ENCODE measurements at regions not wholly inside any gene's neighbourhood (a gene's known extent, or its start where the extent isn't known, plus 50 kb on each side); places are given as distances from the start of the nearest gene placed in this dataset.

DNA sequence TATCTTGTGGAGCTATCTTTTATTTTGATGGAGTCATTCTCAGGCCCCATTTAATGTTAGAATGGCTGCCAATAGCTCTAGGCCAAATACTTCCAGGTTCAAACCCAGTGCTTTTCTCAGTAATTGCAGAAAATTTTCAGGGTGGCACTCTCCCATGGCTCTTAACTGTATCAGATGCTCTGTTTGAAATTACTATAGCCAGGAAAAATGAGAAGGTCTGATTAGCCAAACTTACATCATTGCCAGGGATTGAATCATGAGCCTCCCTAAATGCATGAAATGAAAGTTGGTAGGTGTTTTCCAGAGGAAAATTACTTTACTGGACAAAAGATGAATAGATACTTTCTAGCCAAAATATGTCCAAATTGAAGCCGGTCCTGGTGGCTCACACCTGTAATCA, 404.8 kb downstream of the MAT2B start:
- no peak overlapping the region for H2BK12ac ChIP-seq (ENCODE audit: low read length)
- H3K4me3 ChIP-seq (ENCODE audit: low read depth, low read length), result no peak overlapping the region
- no peak overlapping the region for H4K12ac ChIP-seq (ENCODE audit: low read depth, low read length)
- H2AFZ ChIP-seq (ENCODE audit: insufficient read depth, low read length, poor library complexity), result no peak overlapping the region
- H4K8ac ChIP-seq (ENCODE audit: low read depth, low read length), result no peak overlapping the region
- no CpG with 5 or more reads among the region's 1 CpG for WGBS (ENCODE audit: extremely low coverage, insufficient coverage, insufficient read length)
- no peak overlapping the region for H3K4me2 ChIP-seq (ENCODE audit: low read length)
- H3K79me1 ChIP-seq (ENCODE audit: low read length), result no peaks in the 10 kb centered on the region
- no peak overlapping the region for H3K23ac ChIP-seq (ENCODE audit: low read length)
- DNase-seq, result no peak
- no peak overlapping the region for H3K4ac ChIP-seq (ENCODE audit: low read depth, low read length)
- H3K79me2 ChIP-seq (ENCODE audit: control insufficient read depth, insufficient read depth, low read length, poor library complexity), result no peaks in the 10 kb centered on the region
- no peak overlapping the region for H3K9ac ChIP-seq (ENCODE audit: low read length)
- H2AK5ac ChIP-seq (ENCODE audit: low read length), result no peak overlapping the region
- H2BK5ac ChIP-seq (ENCODE audit: low read depth, low read length, poor library complexity), result no peak overlapping the region
- no peaks in the 10 kb centered on the region for H3K36me3 ChIP-seq (ENCODE audit: control insufficient read depth in 1 of 2, insufficient read depth in 2 of 2, low read length in 2 of 2)
- H4K91ac ChIP-seq (ENCODE audit: low read depth, low read length), result no peak overlapping the region
- no peak overlapping the region for H3K18ac ChIP-seq (ENCODE audit: low read length)
- H2BK120ac ChIP-seq (ENCODE audit: insufficient read depth, low read length, poor library complexity), result no peak overlapping the region
- peaks cover 0 to 3% of the 10 kb centered on the region in 2 experiments for H3K4me1 ChIP-seq (ENCODE audit: control insufficient read depth in 1 of 2, insufficient read depth in 2 of 2, low read length in 2 of 2)
- H3K27me3 ChIP-seq (ENCODE audit: insufficient read depth, low read length), result no peaks in the 10 kb centered on the region
- no peaks in the 10 kb centered on the region for H3K9me3 ChIP-seq (ENCODE audit: insufficient read depth, low read depth, low read length)
- no peak overlapping the region for H3K14ac ChIP-seq (ENCODE audit: low read length)
- H3K27ac ChIP-seq (ENCODE audit: low read depth, low read length), result no peak overlapping the region

DNA sequence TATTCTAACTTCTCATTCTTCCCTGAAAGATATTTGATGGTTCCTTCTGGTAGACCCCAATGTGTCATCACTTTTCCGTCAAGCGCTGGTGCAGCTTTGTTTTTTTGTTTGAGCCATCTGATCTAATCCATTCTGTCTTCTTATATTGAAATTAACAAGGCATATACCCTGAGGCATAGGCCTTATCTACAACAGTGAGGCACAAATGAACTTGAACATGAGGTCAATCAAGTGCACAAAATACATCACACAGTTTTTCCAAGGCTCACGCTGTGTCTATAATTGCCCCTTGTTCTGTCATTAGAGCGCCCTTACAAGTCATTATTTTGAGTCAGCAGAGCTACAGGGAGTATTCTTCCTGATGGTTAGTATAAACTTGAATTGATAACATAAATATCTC, 406.6 kb downstream of the MAT2B start:
- Histone ChIP-seq H3K4me2 (ENCODE audit: low read length) (no peak overlapping the region), H3K36me3 (ENCODE audit: control insufficient read depth in 1 of 2, insufficient read depth in 2 of 2, low read length in 2 of 2) (no peaks in the 10 kb centered on the region), H4K91ac (ENCODE audit: low read depth, low read length) (no peak overlapping the region), H3K18ac (ENCODE audit: low read length) (no peak overlapping the region), H2BK5ac (ENCODE audit: low read depth, low read length, poor library complexity) (no peak overlapping the region), H3K4ac (ENCODE audit: low read depth, low read length) (no peak overlapping the region), H3K79me2 (ENCODE audit: control insufficient read depth, insufficient read depth, low read length, poor library complexity) (no peaks in the 10 kb centered on the region), H2AK5ac (ENCODE audit: low read length) (no peak overlapping the region), H2AFZ (ENCODE audit: insufficient read depth, low read length, poor library complexity) (no peak overlapping the region), H3K9ac (ENCODE audit: low read length) (no peak overlapping the region), H3K4me1 (ENCODE audit: control insufficient read depth in 1 of 2, insufficient read depth in 2 of 2, low read length in 2 of 2) (peaks cover 12 to 14% of the 10 kb centered on the region in 2 experiments), H2BK12ac (ENCODE audit: low read length) (no peak overlapping the region), H3K27ac (ENCODE audit: low read depth, low read length) (no peak overlapping the region), H3K27me3 (ENCODE audit: insufficient read depth, low read length) (no peaks in the 10 kb centered on the region), H3K9me3 (ENCODE audit: insufficient read depth, low read depth, low read length) (no peaks in the 10 kb centered on the region), H4K12ac (ENCODE audit: low read depth, low read length) (no peak overlapping the region), H4K8ac (ENCODE audit: low read depth, low read length) (no peak overlapping the region), H2BK120ac (ENCODE audit: insufficient read depth, low read length, poor library complexity) (no peak overlapping the region), H3K14ac (ENCODE audit: low read length) (no peak overlapping the region), H3K23ac (ENCODE audit: low read length) (no peak overlapping the region), H3K4me3 (ENCODE audit: low read depth, low read length) (no peak overlapping the region), H3K79me1 (ENCODE audit: low read length) (peaks cover 6% of the 10 kb centered on the region)
- WGBS (ENCODE audit: extremely low coverage, insufficient coverage, insufficient read length), result no CpG with 5 or more reads among the region's 4 CpGs
- DNase-seq, result no peak

DNA sequence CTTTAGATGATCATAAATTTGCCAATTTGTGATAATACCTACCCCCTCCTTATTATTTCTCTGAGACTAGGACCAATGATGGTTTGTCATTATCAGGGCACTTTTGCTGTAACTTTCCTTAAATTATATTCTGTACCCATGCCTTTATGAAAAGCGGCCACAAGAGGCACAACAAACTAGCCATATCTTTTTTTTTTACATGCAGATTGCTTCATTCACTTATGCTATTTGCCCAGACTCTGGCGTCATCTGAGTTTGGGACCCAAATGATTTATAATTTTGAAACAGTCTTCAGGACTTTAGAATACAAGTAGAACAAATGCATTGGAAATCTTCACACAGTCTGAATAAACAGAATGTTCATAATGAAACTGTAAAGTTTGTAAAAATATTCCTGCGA, 408.1 kb downstream of the MAT2B start:
- Histone ChIP-seq H2BK12ac (ENCODE audit: low read length) (no peak overlapping the region), H3K27ac (ENCODE audit: low read depth, low read length) (no peak overlapping the region), H3K36me3 (ENCODE audit: control insufficient read depth in 1 of 2, insufficient read depth in 2 of 2, low read length in 2 of 2) (no peaks in the 10 kb centered on the region), H2AFZ (ENCODE audit: insufficient read depth, low read length, poor library complexity) (no peak overlapping the region), H4K8ac (ENCODE audit: low read depth, low read length) (no peak overlapping the region), H2BK120ac (ENCODE audit: insufficient read depth, low read length, poor library complexity) (no peak overlapping the region), H3K4me1 (ENCODE audit: control insufficient read depth in 1 of 2, insufficient read depth in 2 of 2, low read length in 2 of 2) (peaks cover 12 to 14% of the 10 kb centered on the region in 2 experiments), H3K79me1 (ENCODE audit: low read length) (peaks cover 9% of the 10 kb centered on the region), H3K4me2 (ENCODE audit: low read length) (no peak overlapping the region), H2BK5ac (ENCODE audit: low read depth, low read length, poor library complexity) (no peak overlapping the region), H3K79me2 (ENCODE audit: control insufficient read depth, insufficient read depth, low read length, poor library complexity) (no peaks in the 10 kb centered on the region), H3K23ac (ENCODE audit: low read length) (no peak overlapping the region), H3K4me3 (ENCODE audit: low read depth, low read length) (no peak overlapping the region), H3K9ac (ENCODE audit: low read length) (no peak overlapping the region), H2AK5ac (ENCODE audit: low read length) (no peak overlapping the region), H4K91ac (ENCODE audit: low read depth, low read length) (no peak overlapping the region), H3K18ac (ENCODE audit: low read length) (no peak overlapping the region), H4K12ac (ENCODE audit: low read depth, low read length) (no peak overlapping the region), H3K14ac (ENCODE audit: low read length) (no peak overlapping the region), H3K9me3 (ENCODE audit: insufficient read depth, low read depth, low read length) (no peaks in the 10 kb centered on the region), H3K4ac (ENCODE audit: low read depth, low read length) (no peak overlapping the region), H3K27me3 (ENCODE audit: insufficient read depth, low read length) (no peaks in the 10 kb centered on the region)
- peak in 1 of 2 donors; percentile 22 for DNase-seq
- no CpG with 5 or more reads among the region's 3 CpGs for WGBS (ENCODE audit: extremely low coverage, insufficient coverage, insufficient read length)

DNA sequence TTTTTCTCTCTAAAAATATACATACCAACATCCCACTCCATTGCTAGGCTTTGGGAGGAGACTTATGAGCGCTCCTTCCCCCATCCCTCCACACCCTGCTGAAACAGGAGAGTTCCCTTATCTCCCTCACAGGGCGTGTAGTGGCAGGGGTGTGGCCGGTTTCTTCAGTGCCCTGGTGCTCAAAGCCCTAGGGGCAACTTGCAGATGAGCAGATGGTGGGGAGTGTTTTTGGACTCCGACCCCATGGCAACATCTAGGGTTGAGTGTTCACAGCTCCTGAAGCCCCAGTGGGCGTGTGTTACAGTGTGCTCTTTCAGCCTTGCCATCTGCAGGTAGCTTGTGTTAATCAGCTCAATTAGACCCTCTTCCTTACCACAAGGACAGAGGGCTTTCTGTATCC, 409.5 kb downstream of the MAT2B start:
- Histone ChIP-seq H3K36me3 (ENCODE audit: control insufficient read depth in 1 of 2, insufficient read depth in 2 of 2, low read length in 2 of 2) (no peaks in the 10 kb centered on the region), H4K91ac (ENCODE audit: low read depth, low read length) (no peak overlapping the region), H3K4me3 (ENCODE audit: low read depth, low read length) (no peak overlapping the region), H3K27ac (ENCODE audit: low read depth, low read length) (no peak overlapping the region), H3K18ac (ENCODE audit: low read length) (no peak overlapping the region), H3K4me1 (ENCODE audit: control insufficient read depth in 1 of 2, insufficient read depth in 2 of 2, low read length in 2 of 2) (peaks cover 12 to 14% of the 10 kb centered on the region in 2 experiments), H3K79me2 (ENCODE audit: control insufficient read depth, insufficient read depth, low read length, poor library complexity) (no peaks in the 10 kb centered on the region), H3K9ac (ENCODE audit: low read length) (no peak overlapping the region), H2BK5ac (ENCODE audit: low read depth, low read length, poor library complexity) (no peak overlapping the region), H2BK12ac (ENCODE audit: low read length) (no peak overlapping the region), H3K27me3 (ENCODE audit: insufficient read depth, low read length) (no peaks in the 10 kb centered on the region), H2AFZ (ENCODE audit: insufficient read depth, low read length, poor library complexity) (no peak overlapping the region), H3K23ac (ENCODE audit: low read length) (no peak overlapping the region), H3K14ac (ENCODE audit: low read length) (no peak overlapping the region), H3K4ac (ENCODE audit: low read depth, low read length) (no peak overlapping the region), H3K9me3 (ENCODE audit: insufficient read depth, low read depth, low read length) (no peaks in the 10 kb centered on the region), H3K4me2 (ENCODE audit: low read length) (no peak overlapping the region), H3K79me1 (ENCODE audit: low read length) (peaks cover 9% of the 10 kb centered on the region), H4K8ac (ENCODE audit: low read depth, low read length) (no peak overlapping the region), H2BK120ac (ENCODE audit: insufficient read depth, low read length, poor library complexity) (no peak overlapping the region), H2AK5ac (ENCODE audit: low read length) (no peak overlapping the region), H4K12ac (ENCODE audit: low read depth, low read length) (no peak overlapping the region)
- DNase-seq, result peak; percentile 23 to 37
- no CpG with 5 or more reads among the region's 5 CpGs for WGBS (ENCODE audit: extremely low coverage, insufficient coverage, insufficient read length)

Measured in trophoblast cell (in vitro differentiated cells and primary cell).